AG04450 (cell line): ENCODE measurements at regions not wholly inside any gene's neighbourhood (a gene's known extent, or its start where the extent isn't known, plus 50 kb on each side); places are given as distances from the start of the nearest gene placed in this dataset.

Experiments
- CTCF ChIA-PET: fragments of 300-600, 350-600 bp; formaldehyde crosslinking; extraction: SDS; loops from one replicate; lab custom pipeline; 2022; ENCODE audit warnings: antibody characterized with exemption, inconsistent platforms; lab: Charles Lee
- POLR2A ChIA-PET: fragments of 350-600 bp; formaldehyde crosslinking; extraction: SDS; loops from one replicate; lab custom pipeline; 2021; ENCODE audit warnings: antibody characterized with exemption, inconsistent platforms; lab: Yijun Ruan, JAX
- DNase-seq: peaks from one replicate; pipeline ENCODE4 v3.0.0-alpha.2; 2011; ENCODE audit warnings: low read depth, low spot score
- H3K27ac ChIP-seq: one replicate; pipeline ENCODE4 v1.5.1; 2012; ENCODE audit warnings: low read depth, low read length, control low read depth
- H3K27me3 ChIP-seq: one replicate; pipeline ENCODE4 v1.6.0; 2012; ENCODE audit warnings: low read length; ENCODE audit not compliant: control insufficient read depth, insufficient read depth
- H3K4me3 ChIP-seq: 2 replicates; pipeline ENCODE4 v1.5.1; 2011; ENCODE audit warnings: mild to moderate bottlenecking, low read depth, low read length, control low read depth
- H3K9me3 ChIP-seq: 2 replicates; pipeline ENCODE4 v1.5.1; 2012; ENCODE audit warnings: low read length; ENCODE audit not compliant: control insufficient read depth, insufficient read depth
- CTCF ChIP-seq: IDR thresholded peaks from 2 replicates; pipeline ENCODE4 v1.5.1; 2011; ENCODE audit warnings: low read depth, low read length, control low read depth, inconsistent platforms

DNA sequence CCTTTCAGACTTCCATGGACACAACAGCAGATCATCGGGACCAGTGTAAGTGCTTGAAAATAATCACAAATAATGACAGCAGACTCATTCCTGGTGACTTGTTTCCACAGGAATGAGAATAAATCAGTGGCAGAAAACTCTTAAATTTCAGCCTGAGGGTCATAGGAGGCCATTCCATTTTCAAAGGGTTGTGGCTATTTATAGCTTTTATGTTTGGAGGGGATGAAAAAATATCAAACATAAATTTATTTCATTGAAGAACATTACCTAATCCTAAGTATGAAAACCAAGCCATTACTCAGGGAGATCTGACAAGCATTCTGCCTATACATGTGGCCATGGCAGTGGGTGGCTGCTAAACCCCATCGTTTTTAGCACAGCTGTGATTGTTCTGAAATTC is 173.6 kb upstream of the CNR1 start:
- Histone ChIP-seq H3K27me3 (no peaks in the 10 kb centered on the region), H3K4me3 (no peak overlapping the region), H3K27ac (no peak overlapping the region), H3K9me3 (no peaks in the 10 kb centered on the region)
- ChIA-PET CTCF (no interaction called here), POLR2A (no interaction called here)
- no peak for DNase-seq
- TF ChIP-seq CTCF: no peak

- no peak for DNase-seq
- TF ChIP-seq CTCF: no peak
- ChIA-PET POLR2A (no interaction called here), CTCF (interaction anchor here (1.1 kb wide), 1 partner anchor 550 kb away, joined by 3 read pairs; no protein-coding TSS in a partner anchor)
- Histone ChIP-seq H3K27me3 (no peaks in the 10 kb centered on the region), H3K9me3 (no peaks in the 10 kb centered on the region), H3K4me3 (no peak overlapping the region), H3K27ac (no peak overlapping the region)
Observed at GRCh38 chr6:88321306-88321705, 155.2 kb upstream of the CNR1 start.

DNA sequence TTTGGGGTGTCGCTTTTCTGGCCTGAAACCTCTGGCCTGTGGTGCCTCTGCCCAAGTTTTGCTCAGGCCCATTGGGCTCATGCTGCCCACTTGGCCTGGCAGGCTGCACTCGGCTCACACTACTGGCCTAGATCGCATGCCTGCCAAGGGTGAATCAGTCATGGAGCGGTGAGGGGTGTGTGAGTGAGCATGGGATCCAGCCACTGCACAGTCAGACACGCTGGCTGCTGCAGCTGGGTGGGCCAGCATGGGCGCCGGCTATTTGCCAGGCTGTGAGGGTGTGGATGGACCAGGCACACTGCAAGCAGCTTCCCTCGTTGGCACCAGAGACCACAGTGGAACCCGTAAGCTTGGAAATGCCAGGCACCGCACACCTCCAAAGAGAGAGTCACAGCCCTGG is 145.4 kb upstream of the CNR1 start:
- ChIA-PET CTCF (no interaction called here), POLR2A (no interaction called here)
- TF ChIP-seq CTCF: no peak
- Histone ChIP-seq H3K27me3 (no peaks in the 10 kb centered on the region), H3K9me3 (peaks cover 17% of the 10 kb centered on the region), H3K4me3 (no peak overlapping the region), H3K27ac (no peak overlapping the region)
- DNase-seq: no peak

DNA sequence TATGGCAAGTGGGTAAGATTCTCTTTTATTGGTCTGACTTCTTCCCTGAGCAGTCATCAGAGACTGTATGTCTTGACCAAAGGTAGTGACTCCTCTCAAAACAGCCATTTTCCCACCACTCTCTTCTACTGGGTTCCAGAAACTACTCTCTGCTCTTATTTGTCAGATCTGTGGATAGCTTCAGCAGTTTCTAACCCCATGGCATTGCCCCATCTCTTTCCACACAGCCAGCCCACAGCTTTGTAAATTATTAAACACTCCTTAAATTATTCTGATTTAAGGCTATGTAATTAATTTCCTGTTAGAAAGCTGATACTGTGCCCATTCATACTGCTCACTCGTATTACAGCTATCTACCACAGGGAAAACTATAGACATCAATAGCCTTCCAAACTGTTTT is 138.4 kb upstream of the CNR1 start:
- ChIA-PET POLR2A (no interaction called here), CTCF (no interaction called here)
- H3K9me3 ChIP-seq: no peaks in the 10 kb centered on the region
- no peaks in the 10 kb centered on the region for H3K27me3 ChIP-seq
- no peak overlapping the region for H3K4me3 ChIP-seq
- no peak for DNase-seq
- TF ChIP-seq CTCF: no peak
- no peak overlapping the region for H3K27ac ChIP-seq

DNA sequence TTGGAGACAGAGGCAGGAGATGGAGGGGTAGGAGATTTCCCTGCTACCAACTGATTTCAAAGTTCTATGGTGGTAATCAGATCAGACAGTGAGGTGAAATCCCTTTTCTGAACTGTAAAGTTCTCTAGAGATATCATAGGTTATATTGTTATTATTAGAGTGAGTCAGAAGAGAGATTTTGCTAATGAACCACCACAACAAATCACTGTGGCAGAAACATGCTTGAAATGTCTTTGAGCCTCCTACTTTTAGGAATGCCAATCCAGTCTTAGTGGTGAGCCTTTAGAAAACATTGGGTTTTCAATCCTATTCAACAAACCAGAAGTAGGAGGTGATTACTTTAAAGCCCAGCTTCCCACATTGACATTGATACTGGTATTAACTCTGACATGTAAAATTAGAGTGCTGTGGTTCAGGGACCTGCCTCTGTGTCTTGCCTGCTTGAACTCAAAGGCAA is 136.7 kb upstream of the CNR1 start:
- no peak for TF ChIP-seq CTCF
- ChIA-PET CTCF (no interaction called here), POLR2A (no interaction called here)
- H3K9me3 ChIP-seq: no peaks in the 10 kb centered on the region
- H3K27me3 ChIP-seq: no peaks in the 10 kb centered on the region
- no peak overlapping the region for H3K27ac ChIP-seq
- H3K4me3 ChIP-seq: no peak overlapping the region
- DNase-seq: no peak
